ENCODE measurements at regions not wholly inside any gene's neighbourhood (a gene's known extent, or its start where the extent isn't known, plus 50 kb on each side); places are given as distances from the start of the nearest gene placed in this dataset.
"Not testable (repeated sequence)": the region's sequence is repeated elsewhere in the genome, so short reads cannot be mapped to it uniquely, and the experiment has no call there.

DNA sequence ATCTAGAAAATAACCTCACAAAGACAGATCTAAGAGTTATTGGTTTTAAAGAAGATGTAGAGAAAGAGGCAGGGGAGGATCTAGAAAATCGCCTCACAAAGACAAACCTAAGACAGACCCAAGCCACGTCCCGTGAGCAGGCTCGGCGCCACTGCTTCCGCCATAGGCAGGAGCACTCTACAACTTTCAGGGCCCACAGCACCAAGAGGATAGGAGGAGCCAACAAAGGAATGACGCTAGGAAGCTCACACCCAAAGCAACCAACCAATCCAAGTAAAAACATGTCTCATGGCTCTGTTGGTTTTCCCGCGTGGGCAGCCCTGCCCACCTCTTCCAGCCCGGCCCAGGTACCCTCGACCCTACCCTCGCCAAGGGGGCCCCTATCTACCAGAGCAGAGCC, 4167.4 kb upstream of the OR11H1 start (continued):
- TF ChIP-seq RXRA (IDR thresholded peaks at IDR 0.05; ENCODE audit: insufficient read depth, low read depth, low read length): no peak

DNA sequence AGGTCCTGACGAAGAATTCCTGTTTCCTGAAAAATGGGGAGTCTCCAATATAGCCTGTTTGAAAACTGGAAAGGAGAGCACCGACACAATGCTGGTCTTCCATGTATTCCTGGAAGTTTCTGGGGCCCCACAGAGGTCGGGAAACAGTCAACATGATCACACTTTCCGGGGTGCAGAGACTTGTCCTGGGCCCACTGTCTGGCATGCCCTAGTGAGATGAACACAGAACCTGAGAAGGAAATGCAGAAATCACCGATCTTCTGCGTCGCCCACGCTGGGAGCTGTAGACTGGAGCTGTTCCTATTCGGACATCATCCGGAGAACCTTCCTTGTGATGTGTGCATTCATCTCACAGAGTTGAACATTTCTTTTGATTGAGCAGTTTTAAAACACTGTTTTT, 4166.5 kb upstream of the OR11H1 start:
- H3K36me3 ChIP-seq (ENCODE audit: control insufficient read depth in 2 of 4, insufficient read depth in 4 of 4, low read length in 3 of 4); H3K79me1 ChIP-seq (ENCODE audit: low read depth, low read length); H4K8ac ChIP-seq (ENCODE audit: extremely low read depth, insufficient read depth, low read length); H2BK12ac ChIP-seq (ENCODE audit: low read depth, low read length); H3K79me2 ChIP-seq (ENCODE audit: control insufficient read depth in 1 of 2, insufficient read depth in 2 of 2, low read length in 2 of 2); DNase-seq (ENCODE audit: low read depth in 1 of 2, low spot score in 2 of 2); H3K4me3 ChIP-seq (ENCODE audit: extremely low read depth in 1 of 4, insufficient read depth in 2 of 4, low read depth in 3 of 4, low read length in 4 of 4); H3K14ac ChIP-seq (ENCODE audit: insufficient read length); H2AK5ac ChIP-seq (ENCODE audit: low read depth, low read length); H2AFZ ChIP-seq (ENCODE audit: low read length); H2BK5ac ChIP-seq (ENCODE audit: low read depth, low read length); H3K18ac ChIP-seq (ENCODE audit: extremely low read depth, low read length); H4K20me1 ChIP-seq (replicated peaks in 1 of 2; ENCODE audit: control insufficient read depth in 1 of 2, insufficient read depth in 2 of 2, low read length in 2 of 2); H2BK20ac ChIP-seq (ENCODE audit: low read length); POLR2A ChIA-PET (ENCODE audit: partially characterized antibody); FAIRE-seq; H3K9ac ChIP-seq (replicated peaks in 1 of 4; ENCODE audit: extremely low read depth in 1 of 4, low read depth in 3 of 4, low read length in 3 of 4); H4K91ac ChIP-seq (replicated peaks; ENCODE audit: insufficient read length, low read length); H3K4me1 ChIP-seq (replicated peaks in 1 of 4; ENCODE audit: control insufficient read depth in 3 of 4, insufficient read depth in 4 of 4, low read length in 3 of 4); H3K27me3 ChIP-seq (replicated peaks in 1 of 4; ENCODE audit: control insufficient read depth in 3 of 4, extremely low read depth in 1 of 4, insufficient read depth in 3 of 4, low read length in 3 of 4); H3K56ac ChIP-seq (replicated peaks; ENCODE audit: insufficient read length, low read depth, low read length); CTCF ChIA-PET (ENCODE audit: partially characterized antibody); H2BK15ac ChIP-seq (ENCODE audit: low read length); H3K4ac ChIP-seq (replicated peaks; ENCODE audit: insufficient read length, low read depth, low read length); H3K23me2 ChIP-seq (ENCODE audit: low read depth, low read length); H3K23ac ChIP-seq (ENCODE audit: insufficient read length); H4K5ac ChIP-seq (ENCODE audit: insufficient read length, low read depth, low read length); H3K4me2 ChIP-seq (ENCODE audit: insufficient read depth in 1 of 2, low read depth in 2 of 2, low read length in 2 of 2); H2BK120ac ChIP-seq (replicated peaks; ENCODE audit: low read depth, low read length); H3K27ac ChIP-seq (ENCODE audit: low read depth, low read length): not testable (repeated sequence)
- peaks cover 21 to 43% of the 10 kb centered on the region in 2 experiments for H3K9me3 ChIP-seq (ENCODE audit: insufficient read depth in 2 of 2, low read depth in 1 of 2, low read length in 1 of 2)
- 84% methylated on average over 10 of the region's 10 CpGs; no CpG with 5 or more reads in 1 of the 2 experiments for WGBS, 2 experiments (ENCODE audit: extremely low coverage in 1 of 2, insufficient coverage in 1 of 2, insufficient read length in 1 of 2, insufficient replicate concordance in 2 of 2, low coverage in 1 of 2, low lambda C conversion rate in 2 of 2, missing lambda C conversion rate in 1 of 2)
